ENCODE measurements at regions not wholly inside any gene's neighbourhood (a gene's known extent, or its start where the extent isn't known, plus 50 kb on each side); places are given as distances from the start of the nearest gene placed in this dataset.

- TF ChIP-seq CTCF (conservative IDR thresholded peaks at IDR 0.05 in 1 of 2, IDR thresholded peaks at IDR 0.05 in 1 of 2; ENCODE audit: low read depth in 1 of 2, low read length in 2 of 2): peak; percentile 36 to 51
- no peak for TF ChIP-seq EZH2 (IDR thresholded peaks at IDR 0.05; ENCODE audit: low read length, missing control alignments)
Measured at GRCh38 chr17:77374170-77374936, 233.6 kb downstream of the SEC14L1 start.
